K562 (cell line): ENCODE measurements at regions not wholly inside any gene's neighbourhood (a gene's known extent, or its start where the extent isn't known, plus 50 kb on each side); places are given as distances from the start of the nearest gene placed in this dataset.

Experiments used
- ATAC-seq: fragments of 200-7000 bp; cut with Tn5 transposase; 3 replicates; pipeline ENCODE4 v1.9.1; 2020; ENCODE audit warnings: moderate library complexity
- BruUV-seq: library from RNA; stranded (reverse); fragments of 400-500 nt; replicated peaks from 2 replicates; lab custom pipeline; 2021; lab: Mats Ljungman, UMichigan
- CTCF ChIA-PET: fragments of 300-600 bp; formaldehyde crosslinking; extraction: SDS; loops from one replicate; lab custom pipeline; 2021; ENCODE audit warnings: low intra/inter-chr PET ratio; lab: Yijun Ruan, JAX
- POLR2A ChIA-PET: fragments of 300-600, 350-650 bp; sonication (Branson Sonifier 250); formaldehyde crosslinking; extraction: SDS; loops from one replicate; lab custom pipeline; 2021; ENCODE audit warnings: antibody characterized with exemption, inconsistent platforms; lab: Yijun Ruan, JAX
- DNase-seq, 4 experiments: peaks; one replicate each; pipeline versions ENCODE4 v3.0.0 to v3.0.0-alpha.2; 2011 to 2018; ENCODE audit warnings: low spot score in 3 of 4, mixed read lengths in 3 of 4; ENCODE audit errors: extremely low read depth in 1 of 4
- FAIRE-seq: peaks from 2 replicates; lab custom pipeline; 2011; peaks lifted over from hg19 to GRCh38; lab: Jason Lieb, UNC
- H2AFZ ChIP-seq: 2 replicates; pipeline ENCODE4 v1.6.0; 2011; ENCODE audit warnings: low read depth, low read length, control low read depth, inconsistent platforms
- H3K27ac ChIP-seq: fragments of 200-600 bp; 3 replicates; pipeline ENCODE4 v1.8.0; 2011; ENCODE audit warnings: low read depth, mild to moderate bottlenecking, control low read depth, inconsistent platforms, low read length, moderate library complexity, mixed read lengths; ENCODE audit errors: extremely low read depth
- H3K27me3 ChIP-seq, 2 experiments: fragments of 300-600 bp in 1 of 2; 2 replicates in 1 of 2; 3 replicates in 1 of 2; pipeline versions ENCODE4 v1.6.0 to v1.8.0; 2011; ENCODE audit warnings: inconsistent platforms in 2 of 2, low read length in 2 of 2, mild to moderate bottlenecking in 1 of 2, mixed read lengths in 1 of 2, moderate library complexity in 1 of 2; ENCODE audit not compliant: control insufficient read depth in 2 of 2, insufficient read depth in 2 of 2
- H3K36me3 ChIP-seq: fragments of 300-600 bp; 3 replicates; pipeline ENCODE4 v1.8.0; 2011; ENCODE audit warnings: mild to moderate bottlenecking, low read length, inconsistent platforms; ENCODE audit not compliant: control insufficient read depth, insufficient read depth
- H3K4me1 ChIP-seq, 2 experiments: fragments of 200-600 bp in 1 of 2; replicated peaks in 1 of 2; 2 replicates in 1 of 2; 3 replicates in 1 of 2; pipeline versions ENCODE4 v1.5.1 to v1.8.0; 2011; ENCODE audit warnings: inconsistent platforms in 2 of 2, low read length in 2 of 2, mild to moderate bottlenecking in 1 of 2, mixed read lengths in 1 of 2, moderate library complexity in 1 of 2; ENCODE audit not compliant: control insufficient read depth in 2 of 2, insufficient read depth in 2 of 2
- H3K4me2 ChIP-seq: 2 replicates; pipeline ENCODE4 v1.6.1; 2011; ENCODE audit warnings: low read length, control low read depth, inconsistent platforms, mixed read lengths; ENCODE audit not compliant: insufficient read depth
- H3K4me3 ChIP-seq: fragments of 200-600 bp; sonication (generic), shearing (Covaris generic); 2 replicates; pipeline ENCODE4 v1.5.1; 2016; ENCODE audit warnings: control low read depth, inconsistent platforms
- H3K79me2 ChIP-seq: fragments of 200-600 bp; 3 replicates; pipeline ENCODE4 v1.8.0; 2011; ENCODE audit warnings: low read length, inconsistent platforms; ENCODE audit not compliant: control insufficient read depth, insufficient read depth
- H3K9ac ChIP-seq, 2 experiments: 2 replicates each; pipeline versions ENCODE4 v1.6.0 to v1.6.1; 2011; ENCODE audit warnings: low read depth in 2 of 2, low read length in 2 of 2, control low read depth in 1 of 2, inconsistent platforms in 1 of 2, mild to moderate bottlenecking in 1 of 2, mixed read lengths in 1 of 2; ENCODE audit not compliant: insufficient read depth in 1 of 2
- H3K9me1 ChIP-seq: one replicate; pipeline ENCODE4 v1.6.0; 2011; ENCODE audit warnings: inconsistent platforms, mild to moderate bottlenecking, low read length, moderate library complexity; ENCODE audit not compliant: control insufficient read depth, insufficient read depth
- H3K9me3 ChIP-seq: replicated peaks from 2 replicates; pipeline ENCODE4 v1.5.1; 2011; ENCODE audit warnings: low read depth, low read length, inconsistent platforms; ENCODE audit not compliant: control insufficient read depth, insufficient read depth
- H4K20me1 ChIP-seq: replicated peaks from 2 replicates; pipeline ENCODE4 v1.6.1; 2011; ENCODE audit warnings: low read length, inconsistent platforms, mixed read lengths; ENCODE audit not compliant: control insufficient read depth, insufficient read depth
- ARID1B ChIP-seq: fragments of 450-650 bp; IDR thresholded peaks from 2 replicates; pipeline ENCODE4 v1.6.1; 2016; ENCODE audit warnings: antibody characterized with exemption, mild to moderate bottlenecking, inconsistent platforms
- CSDE1 ChIP-seq, 2 experiments: fragments of 450-650 bp; IDR thresholded peaks; 2 replicates each; pipeline ENCODE4 v1.6.1; 2016; ENCODE audit warnings: mild to moderate bottlenecking in 1 of 2
- ELK1 ChIP-seq: sonication (generic); formaldehyde crosslinking; IDR thresholded peaks from 2 replicates; pipeline ENCODE4 v1.8.1; 2022; ENCODE audit warnings: missing genetic modification reagents
- EZH2 ChIP-seq: IDR thresholded peaks from 2 replicates; pipeline ENCODE4 v1.6.1; 2012; ENCODE audit warnings: low read depth, mild to moderate bottlenecking, inconsistent platforms, low read length, borderline replicate concordance
- GABPB2 ChIP-seq: fragments of 250-450 bp; sonication (Bioruptor Pico); conservative IDR thresholded peaks from 2 replicates; pipeline ENCODE4 v1.5.1; 2021; ENCODE audit warnings: mild to moderate bottlenecking
- NRF1 ChIP-seq, 2 experiments: fragments of 450-650 bp; IDR thresholded peaks in 1 of 2; conservative IDR thresholded peaks in 1 of 2; 2 replicates each; pipeline ENCODE4 v1.6.1; 2014; ENCODE audit warnings: mild to moderate bottlenecking in 2 of 2
- POLR2B ChIP-seq: fragments of 450-650 bp; IDR thresholded peaks from 2 replicates; pipeline ENCODE4 v1.6.1; 2018; ENCODE audit warnings: low read depth; ENCODE audit not compliant: partially characterized antibody
- SMAD3 ChIP-seq: fragments of 450-650 bp; formaldehyde crosslinking; conservative IDR thresholded peaks from 2 replicates; pipeline ENCODE4 v1.4.0; 2020; ENCODE audit warnings: mild to moderate bottlenecking
- SREBF2 ChIP-seq: sonication (generic); formaldehyde crosslinking; IDR thresholded peaks from 2 replicates; pipeline ENCODE4 v1.4.0; 2020; ENCODE audit warnings: mild to moderate bottlenecking, missing genetic modification reagents
- U2AF2 ChIP-seq: fragments of 200-400 bp; formaldehyde crosslinking; optimal IDR thresholded peaks from 2 replicates; pipeline ENCODE3; 2017; ENCODE audit warnings: low read depth, mild to moderate bottlenecking, low read length
- ZFPM2 ChIP-seq: fragments of 250-450 bp; sonication (Bioruptor Pico); IDR thresholded peaks from 2 replicates; pipeline ENCODE4 v1.5.1; 2022; ENCODE audit warnings: mild to moderate bottlenecking
- ZNF140 ChIP-seq: fragments of 250-450 bp; sonication (Bioruptor Pico); IDR thresholded peaks from 2 replicates; pipeline ENCODE4 v1.8.0; 2021; ENCODE audit warnings: moderate library complexity, mild to moderate bottlenecking, inconsistent platforms
- ZNF609 ChIP-seq: sonication (generic); formaldehyde crosslinking; IDR thresholded peaks from 2 replicates; pipeline ENCODE4 v1.8.1; 2023; ENCODE audit warnings: missing genetic modification reagents, mild to moderate bottlenecking, borderline replicate concordance
- WGBS: fragments of 100-300 bp; shearing (Covaris generic); methylation state at CpG from one replicate; pipeline ENCODE4 v1.1.6; 2016; ENCODE audit warnings: low coverage, mixed read lengths; ENCODE audit not compliant: insufficient coverage; ENCODE audit errors: missing lambda C conversion rate; 5-methylcytosine and 5-hydroxymethylcytosine counted together
- in situ Hi-C: fragments of 300-500 bp; cut with MboI; formaldehyde crosslinking; loops from 4 replicates; pipeline ENCODE4 v1.15.0; 2018; ENCODE audit warnings: inconsistent platforms, mixed read lengths
- intact Hi-C: fragments of 100-400 bp; cut with micrococcal nuclease; formaldehyde crosslinking; loops from 2 replicates; pipeline ENCODE4 v1.14.2; 2022

GRCh38 chr4:19024047-19024446, 1002.5 kb upstream of the LCORL start:
- ATAC-seq (no peak), DNase-seq (no peak), FAIRE-seq (no peak)
- H3K9me3 ChIP-seq: no peaks in the 10 kb centered on the region
- no peak overlapping the region for H3K9ac ChIP-seq
- POLR2A ChIA-PET: no interaction called here
- H2AFZ ChIP-seq: no peak overlapping the region
- H3K27ac ChIP-seq: no peak overlapping the region
- H3K4me1 ChIP-seq: no peaks in the 10 kb centered on the region
- intact Hi-C loops (no loop called here), in situ Hi-C loops (no loop called here)
- CTCF ChIA-PET: no interaction called here
- H3K9me1 ChIP-seq: no peaks in the 10 kb centered on the region
- no peak overlapping the region for H3K4me2 ChIP-seq
- H3K36me3 ChIP-seq: no peaks in the 10 kb centered on the region
- TF ChIP-seq ARID1B (no peak), GABPB2 (no peak), ELK1 (CRISPR knock-in tag) (no peak), EZH2 (no peak)
- no TSS peak for BruUV-seq
- no peaks in the 10 kb centered on the region for H3K79me2 ChIP-seq
- no peaks in the 10 kb centered on the region for H3K27me3 ChIP-seq
- WGBS: 2% methylated on average over 8 of the region's 8 CpGs
- no peak overlapping the region for H3K4me3 ChIP-seq
- no peaks in the 10 kb centered on the region for H4K20me1 ChIP-seq

DNA sequence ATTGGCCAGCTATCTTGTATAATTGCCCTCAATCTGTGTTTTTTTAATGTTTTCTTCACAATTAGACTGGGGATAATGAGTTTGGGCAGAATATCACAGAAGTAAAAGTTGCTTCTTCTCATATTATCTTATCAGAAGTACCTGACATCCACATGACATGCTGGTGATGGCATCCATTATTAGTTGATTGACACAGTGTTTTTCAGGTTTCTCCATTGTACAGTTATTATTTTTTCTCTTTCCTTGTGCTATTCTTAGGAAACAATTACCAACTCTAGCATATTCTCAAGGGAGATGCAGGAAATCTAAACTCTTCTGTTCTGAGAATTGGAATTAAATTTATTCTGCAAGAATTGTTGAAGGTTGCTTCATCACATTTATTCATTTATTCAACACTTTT, 1000.1 kb upstream of the LCORL start:
- POLR2A ChIA-PET: no interaction called here
- Histone ChIP-seq H3K9ac (no peak overlapping the region), H3K36me3 (no peaks in the 10 kb centered on the region), H3K27ac (no peak overlapping the region), H4K20me1 (no peaks in the 10 kb centered on the region), H2AFZ (no peak overlapping the region), H3K4me1 (no peaks in the 10 kb centered on the region), H3K9me3 (no peaks in the 10 kb centered on the region), H3K4me2 (no peak overlapping the region), H3K4me3 (no peak overlapping the region), H3K79me2 (no peaks in the 10 kb centered on the region), H3K9me1 (no peaks in the 10 kb centered on the region), H3K27me3 (no peaks in the 10 kb centered on the region)
- ATAC-seq (no peak), DNase-seq (no peak), FAIRE-seq (no peak)
- intact Hi-C loops: no loop called here
- CTCF ChIA-PET: no interaction called here
- in situ Hi-C loops: no loop called here
- BruUV-seq: no TSS peak
- no peak for TF ChIP-seq NRF1 (conservative IDR thresholded peaks at IDR 0.05 in 1 of 2, IDR thresholded peaks at IDR 0.05 in 1 of 2)
- TF ChIP-seq U2AF2: no peak
- no peak for TF ChIP-seq POLR2B
- TF ChIP-seq SMAD3 (CRISPR knock-in tag): no peak
- no peak for TF ChIP-seq ZNF609
- TF ChIP-seq CSDE1 (IDR thresholded peaks at IDR 0.05): no peak
- no peak for TF ChIP-seq SREBF2 (CRISPR knock-in tag)
- TF ChIP-seq ZFPM2 (CRISPR knock-in tag): no peak
- TF ChIP-seq ZNF140 (CRISPR knock-in tag): no peak
